WTC11 (cell line): ENCODE measurements at regions not wholly inside any gene's neighbourhood (a gene's known extent, or its start where the extent isn't known, plus 50 kb on each side); places are given as distances from the start of the nearest gene placed in this dataset.

Experiments
- ATAC-seq: fragments of 200-7000 bp; cut with Tn5 transposase; 2 replicates; pipeline ENCODE4 v1.10.0; 2021; ENCODE audit warnings: mild to moderate bottlenecking, moderate library complexity
- CTCF ChIA-PET: fragments of 300-600 bp; sonication (Branson Sonifier 250); formaldehyde crosslinking; loops from one replicate; lab custom pipeline; 2021; ENCODE audit warnings: antibody characterized with exemption; lab: Charles Lee
- POLR2A ChIA-PET: fragments of 350-600 bp; sonication (Branson Sonifier 250); formaldehyde crosslinking; loops from one replicate; lab custom pipeline; 2021; ENCODE audit warnings: antibody characterized with exemption; lab: Charles Lee
- DNase-seq: peaks from one replicate; pipeline ENCODE4 v3.0.0; 2021; ENCODE audit warnings: low spot score
- H3K27ac Mint-ChIP-seq: 2 replicates; pipeline ENCODE4 v1.8.0; 2021; ENCODE audit warnings: mixed read lengths
- H3K27me3 Mint-ChIP-seq: 2 replicates; pipeline ENCODE4 v1.8.0; 2021; ENCODE audit warnings: low read depth, mild to moderate bottlenecking, moderate library complexity, mixed read lengths
- H3K36me3 Mint-ChIP-seq: 2 replicates; pipeline ENCODE4 v1.8.0; 2021; ENCODE audit warnings: mixed read lengths
- H3K4me1 Mint-ChIP-seq: 2 replicates; pipeline ENCODE4 v1.8.0; 2022; ENCODE audit warnings: mixed read lengths
- H3K4me3 Mint-ChIP-seq: 2 replicates; pipeline ENCODE4 v1.8.0; 2021; ENCODE audit warnings: mild to moderate bottlenecking, moderate library complexity, mixed read lengths
- H3K9me3 Mint-ChIP-seq: 2 replicates; pipeline ENCODE4 v1.8.0; 2021; ENCODE audit warnings: mixed read lengths
- ARID4B ChIP-seq: sonication (generic); formaldehyde crosslinking; IDR thresholded peaks from 2 replicates; pipeline ENCODE4 v1.8.0; 2023; ENCODE audit warnings: missing genetic modification reagents, mild to moderate bottlenecking, borderline replicate concordance
- ATF3 ChIP-seq: sonication (generic); formaldehyde crosslinking; conservative IDR thresholded peaks from 2 replicates; pipeline ENCODE4 v1.8.1; 2022; ENCODE audit warnings: mild to moderate bottlenecking, missing genetic modification reagents
- CREM ChIP-seq: sonication (generic); formaldehyde crosslinking; IDR thresholded peaks from 2 replicates; pipeline ENCODE4 v1.8.1; 2022; ENCODE audit warnings: mild to moderate bottlenecking, missing genetic modification reagents, moderate library complexity
- E2F4 ChIP-seq: sonication (generic); formaldehyde crosslinking; IDR thresholded peaks from 2 replicates; pipeline ENCODE4 v1.8.1; 2022; ENCODE audit warnings: low read depth, mild to moderate bottlenecking, moderate library complexity, missing genetic modification reagents, borderline replicate concordance
- E2F5 ChIP-seq: sonication (generic); formaldehyde crosslinking; IDR thresholded peaks from 2 replicates; pipeline ENCODE4 v1.8.1; 2022; ENCODE audit warnings: mild to moderate bottlenecking, moderate library complexity, missing genetic modification reagents
- GABPB1 ChIP-seq: sonication (generic); formaldehyde crosslinking; IDR thresholded peaks from 2 replicates; pipeline ENCODE4 v1.8.1; 2023; ENCODE audit warnings: mild to moderate bottlenecking, missing genetic modification reagents
- HMGA2 ChIP-seq: fragments of 250-450 bp; sonication (Bioruptor Pico); IDR thresholded peaks from 2 replicates; pipeline ENCODE4 v1.4.0; 2021; ENCODE audit warnings: mild to moderate bottlenecking, moderate library complexity
- IRF1 ChIP-seq: sonication (generic); formaldehyde crosslinking; IDR thresholded peaks from 2 replicates; pipeline ENCODE4 v1.8.0; 2023; ENCODE audit warnings: missing genetic modification reagents
- NFE2L1 ChIP-seq: sonication (generic); formaldehyde crosslinking; IDR thresholded peaks from 2 replicates; pipeline ENCODE4 v1.8.1; 2023; ENCODE audit warnings: missing genetic modification reagents
- NR1H2 ChIP-seq: sonication (generic); formaldehyde crosslinking; IDR thresholded peaks from 2 replicates; pipeline ENCODE4 v1.9.0; 2021; ENCODE audit warnings: mild to moderate bottlenecking, moderate library complexity, missing genetic modification reagents
- PREB ChIP-seq: sonication (generic); formaldehyde crosslinking; IDR thresholded peaks from 2 replicates; pipeline ENCODE4 v1.8.1; 2022; ENCODE audit warnings: mild to moderate bottlenecking, missing genetic modification reagents, moderate library complexity, borderline replicate concordance
- SMAD3 ChIP-seq: sonication (generic); formaldehyde crosslinking; IDR thresholded peaks from 2 replicates; pipeline ENCODE4 v1.8.0; 2022; ENCODE audit warnings: missing genetic modification reagents, mild to moderate bottlenecking, borderline replicate concordance
- SMAD4 ChIP-seq: sonication (generic); formaldehyde crosslinking; IDR thresholded peaks from 2 replicates; pipeline ENCODE4 v1.8.0; 2022; ENCODE audit warnings: mild to moderate bottlenecking, missing genetic modification reagents
- TEAD1 ChIP-seq: sonication (generic); formaldehyde crosslinking; IDR thresholded peaks from 2 replicates; pipeline ENCODE4 v1.8.0; 2022; ENCODE audit warnings: mild to moderate bottlenecking, missing genetic modification reagents
- ZBTB21 ChIP-seq: sonication (generic); formaldehyde crosslinking; IDR thresholded peaks from 2 replicates; pipeline ENCODE4 v1.8.1; 2023; ENCODE audit warnings: mild to moderate bottlenecking, missing genetic modification reagents, borderline replicate concordance
- ZNF423 ChIP-seq: fragments of 250-450 bp; sonication (Bioruptor Pico); IDR thresholded peaks from 2 replicates; pipeline ENCODE4 v2.1.2; 2022; ENCODE audit warnings: mild to moderate bottlenecking, moderate library complexity
- ZNF425 ChIP-seq: fragments of 250-450 bp; sonication (Bioruptor Pico); conservative IDR thresholded peaks from 2 replicates; pipeline ENCODE4 v1.9.0; 2021; ENCODE audit warnings: mild to moderate bottlenecking

- no peak for TF ChIP-seq ZNF425 (CRISPR knock-in tag)
- TF ChIP-seq E2F5 (CRISPR knock-in tag): no peak
- TF ChIP-seq NFE2L1 (CRISPR knock-in tag): no peak
- TF ChIP-seq SMAD4 (CRISPR knock-in tag): no peak
- no peak for TF ChIP-seq SMAD3 (CRISPR knock-in tag)
- no peak for TF ChIP-seq ATF3 (CRISPR knock-in tag)
These were observed 353.0 kb upstream of the TMTC1 start (continued) for GRCh38 chr12:30136696-30137095.

GRCh38 chr12:30135776-30136175 lies 352.0 kb upstream of the TMTC1 start:
- TF ChIP-seq NR1H2 (no peak), IRF1 (no peak), E2F4 (CRISPR knock-in tag) (no peak), TEAD1 (CRISPR knock-in tag) (no peak), ZNF423 (no peak), GABPB1 (no peak), CREM (CRISPR knock-in tag) (no peak), PREB (CRISPR knock-in tag) (no peak), ARID4B (CRISPR knock-in tag) (no peak), ZBTB21 (CRISPR knock-in tag) (no peak), HMGA2 (CRISPR knock-in tag) (no peak)
- ChIA-PET CTCF (no interaction called here), POLR2A (no interaction called here)
- H3K4me1 Mint-ChIP-seq: no peaks in the 10 kb centered on the region
- H3K4me3 Mint-ChIP-seq: no peak overlapping the region
- no peak overlapping the region for H3K27ac Mint-ChIP-seq
- DNase-seq (no peak), ATAC-seq (no peak)
- H3K27me3 Mint-ChIP-seq: no peaks in the 10 kb centered on the region
- peaks cover 20% of the 10 kb centered on the region for H3K9me3 Mint-ChIP-seq
- no peaks in the 10 kb centered on the region for H3K36me3 Mint-ChIP-seq
